WTC11 (cell line): ENCODE measurements at regions not wholly inside any gene's neighbourhood (a gene's known extent, or its start where the extent isn't known, plus 50 kb on each side); places are given as distances from the start of the nearest gene placed in this dataset.

Experiments used
- ATAC-seq: fragments of 200-7000 bp; cut with Tn5 transposase; 2 replicates; pipeline ENCODE4 v1.10.0; 2021; ENCODE audit warnings: mild to moderate bottlenecking, moderate library complexity
- CTCF ChIA-PET: fragments of 300-600 bp; sonication (Branson Sonifier 250); formaldehyde crosslinking; loops from one replicate; lab custom pipeline; 2021; ENCODE audit warnings: antibody characterized with exemption; lab: Charles Lee
- POLR2A ChIA-PET: fragments of 350-600 bp; sonication (Branson Sonifier 250); formaldehyde crosslinking; loops from one replicate; lab custom pipeline; 2021; ENCODE audit warnings: antibody characterized with exemption; lab: Charles Lee
- DNase-seq: peaks from one replicate; pipeline ENCODE4 v3.0.0; 2021; ENCODE audit warnings: low spot score
- H3K27ac Mint-ChIP-seq: 2 replicates; pipeline ENCODE4 v1.8.0; 2021; ENCODE audit warnings: mixed read lengths
- H3K27me3 Mint-ChIP-seq: 2 replicates; pipeline ENCODE4 v1.8.0; 2021; ENCODE audit warnings: low read depth, mild to moderate bottlenecking, moderate library complexity, mixed read lengths
- H3K36me3 Mint-ChIP-seq: 2 replicates; pipeline ENCODE4 v1.8.0; 2021; ENCODE audit warnings: mixed read lengths
- H3K4me1 Mint-ChIP-seq: 2 replicates; pipeline ENCODE4 v1.8.0; 2022; ENCODE audit warnings: mixed read lengths
- H3K4me3 Mint-ChIP-seq: 2 replicates; pipeline ENCODE4 v1.8.0; 2021; ENCODE audit warnings: mild to moderate bottlenecking, moderate library complexity, mixed read lengths
- H3K9me3 Mint-ChIP-seq: 2 replicates; pipeline ENCODE4 v1.8.0; 2021; ENCODE audit warnings: mixed read lengths
- ARID4B ChIP-seq: sonication (generic); formaldehyde crosslinking; IDR thresholded peaks from 2 replicates; pipeline ENCODE4 v1.8.0; 2023; ENCODE audit warnings: missing genetic modification reagents, mild to moderate bottlenecking, borderline replicate concordance
- ATF1 ChIP-seq: sonication (generic); formaldehyde crosslinking; IDR thresholded peaks from 2 replicates; pipeline ENCODE4 v1.8.1; 2023; ENCODE audit warnings: mild to moderate bottlenecking, moderate library complexity, missing genetic modification reagents
- CREB1 ChIP-seq: sonication (generic); formaldehyde crosslinking; IDR thresholded peaks from 2 replicates; pipeline ENCODE4 v1.8.0; 2023; ENCODE audit warnings: mild to moderate bottlenecking, missing genetic modification reagents
- ETV6 ChIP-seq: sonication (generic); formaldehyde crosslinking; IDR thresholded peaks from 2 replicates; pipeline ENCODE4 v1.8.1; 2022; ENCODE audit warnings: mild to moderate bottlenecking, missing genetic modification reagents
- FOXP1 ChIP-seq: sonication (generic); formaldehyde crosslinking; IDR thresholded peaks from 2 replicates; pipeline ENCODE4 v1.8.0; 2022; ENCODE audit warnings: missing genetic modification reagents, mild to moderate bottlenecking, moderate library complexity, borderline replicate concordance
- GABPB1 ChIP-seq: sonication (generic); formaldehyde crosslinking; IDR thresholded peaks from 2 replicates; pipeline ENCODE4 v1.8.1; 2023; ENCODE audit warnings: mild to moderate bottlenecking, missing genetic modification reagents
- GRHL2 ChIP-seq: fragments of 250-450 bp; sonication (Bioruptor Pico); IDR thresholded peaks from 2 replicates; pipeline ENCODE4 v1.8.0; 2022; ENCODE audit warnings: mild to moderate bottlenecking, moderate library complexity; ENCODE audit not compliant: insufficient replicate concordance, severe bottlenecking
- GTF2I ChIP-seq: fragments of 250-450 bp; sonication (Bioruptor Pico); conservative IDR thresholded peaks from 2 replicates; pipeline ENCODE4 v1.4.0; 2021; ENCODE audit warnings: mild to moderate bottlenecking
- HMGXB4 ChIP-seq: sonication (generic); formaldehyde crosslinking; IDR thresholded peaks from 2 replicates; pipeline ENCODE4 v1.8.1; 2023; ENCODE audit warnings: mild to moderate bottlenecking, moderate library complexity, missing genetic modification reagents
- MXD4 ChIP-seq: fragments of 250-450 bp; sonication (Bioruptor Pico); IDR thresholded peaks from 2 replicates; pipeline ENCODE4 v1.8.0; 2021; ENCODE audit warnings: mild to moderate bottlenecking, moderate library complexity, borderline replicate concordance
- NFATC4 ChIP-seq: fragments of 250-450 bp; sonication (Bioruptor Pico); IDR thresholded peaks from 2 replicates; pipeline ENCODE4 v1.9.0; 2021; ENCODE audit warnings: mild to moderate bottlenecking
- NR3C1 ChIP-seq: sonication (generic); formaldehyde crosslinking; conservative IDR thresholded peaks from 2 replicates; pipeline ENCODE4 v1.8.1; 2023; ENCODE audit warnings: low read depth, mild to moderate bottlenecking, missing genetic modification reagents
- OVOL2 ChIP-seq: fragments of 250-450 bp; sonication (Bioruptor Pico); IDR thresholded peaks from 2 replicates; pipeline ENCODE4 v1.9.0; 2021; ENCODE audit warnings: mild to moderate bottlenecking, borderline replicate concordance
- RORB ChIP-seq: fragments of 250-450 bp; sonication (Bioruptor Pico); IDR thresholded peaks from 2 replicates; pipeline ENCODE4 v1.9.0; 2021; ENCODE audit warnings: mild to moderate bottlenecking
- SMAD4 ChIP-seq: sonication (generic); formaldehyde crosslinking; IDR thresholded peaks from 2 replicates; pipeline ENCODE4 v1.8.0; 2022; ENCODE audit warnings: mild to moderate bottlenecking, missing genetic modification reagents
- USF2 ChIP-seq: sonication (generic); formaldehyde crosslinking; IDR thresholded peaks from 2 replicates; pipeline ENCODE4 v1.8.1; 2023; ENCODE audit warnings: mild to moderate bottlenecking, missing genetic modification reagents, moderate library complexity
- ZBTB21 ChIP-seq: sonication (generic); formaldehyde crosslinking; IDR thresholded peaks from 2 replicates; pipeline ENCODE4 v1.8.1; 2023; ENCODE audit warnings: mild to moderate bottlenecking, missing genetic modification reagents, borderline replicate concordance
- ZNF219 ChIP-seq: sonication (generic); formaldehyde crosslinking; IDR thresholded peaks from 2 replicates; pipeline ENCODE4 v1.8.0; 2023; ENCODE audit warnings: missing genetic modification reagents, mild to moderate bottlenecking, borderline replicate concordance
- ZNF263 ChIP-seq: sonication (generic); formaldehyde crosslinking; IDR thresholded peaks from 2 replicates; pipeline ENCODE4 v1.8.1; 2022; ENCODE audit warnings: low read depth, mild to moderate bottlenecking, moderate library complexity, missing genetic modification reagents
- ZNF416 ChIP-seq: fragments of 250-450 bp; sonication (Bioruptor Pico); IDR thresholded peaks from 2 replicates; pipeline ENCODE4 v1.9.0; 2021; ENCODE audit warnings: mild to moderate bottlenecking, inconsistent platforms
- ZNF425 ChIP-seq: fragments of 250-450 bp; sonication (Bioruptor Pico); conservative IDR thresholded peaks from 2 replicates; pipeline ENCODE4 v1.9.0; 2021; ENCODE audit warnings: mild to moderate bottlenecking
- ZNF512 ChIP-seq: sonication (generic); formaldehyde crosslinking; IDR thresholded peaks from 2 replicates; pipeline ENCODE4 v1.8.1; 2022; ENCODE audit warnings: missing genetic modification reagents, borderline replicate concordance

GRCh38 chr13:47764817-47765216 is 236.3 kb downstream of the SUCLA2 start (continued):
- TF ChIP-seq ARID4B (CRISPR knock-in tag) = no peak
- no peak for TF ChIP-seq ETV6 (CRISPR knock-in tag)
- no peak for TF ChIP-seq NR3C1
- TF ChIP-seq GTF2I = no peak

GRCh38 chr13:47757466-47758080 is 243.5 kb downstream of the SUCLA2 start:
- Mint-ChIP-seq H3K27me3 (no peaks in the 10 kb centered on the region), H3K9me3 (peaks cover 14% of the 10 kb centered on the region), H3K36me3 (no peaks in the 10 kb centered on the region), H3K27ac (no peak overlapping the region), H3K4me3 (no peak overlapping the region), H3K4me1 (no peaks in the 10 kb centered on the region)
- ChIA-PET POLR2A (interaction anchor here (0.7 kb wide), 1 partner anchor 802 kb away, joined by 3 read pairs; no protein-coding TSS in a partner anchor), CTCF (no interaction called here)
- ATAC-seq = no peak
- TF ChIP-seq ZNF219 (CRISPR knock-in tag) (no peak), NFATC4 (no peak), CREB1 (CRISPR knock-in tag) (no peak), GABPB1 (CRISPR knock-in tag) (no peak), RORB (CRISPR knock-in tag) (no peak), MXD4 (CRISPR knock-in tag) (no peak), FOXP1 (CRISPR knock-in tag) (no peak), ZBTB21 (CRISPR knock-in tag) (no peak), ZNF425 (CRISPR knock-in tag) (no peak), HMGXB4 (CRISPR knock-in tag) (no peak), ATF1 (CRISPR knock-in tag) (no peak), ZNF416 (no peak), ZNF512 (CRISPR knock-in tag) (no peak), SMAD4 (CRISPR knock-in tag) (no peak), OVOL2 (CRISPR knock-in tag) (no peak), ZNF263 (CRISPR knock-in tag) (no peak), GRHL2 (no peak), USF2 (no peak)
- DNase-seq = no peak
